ENCODE measurements at regions not wholly inside any gene's neighbourhood (a gene's known extent, or its start where the extent isn't known, plus 50 kb on each side); places are given as distances from the start of the nearest gene placed in this dataset.

DNA sequence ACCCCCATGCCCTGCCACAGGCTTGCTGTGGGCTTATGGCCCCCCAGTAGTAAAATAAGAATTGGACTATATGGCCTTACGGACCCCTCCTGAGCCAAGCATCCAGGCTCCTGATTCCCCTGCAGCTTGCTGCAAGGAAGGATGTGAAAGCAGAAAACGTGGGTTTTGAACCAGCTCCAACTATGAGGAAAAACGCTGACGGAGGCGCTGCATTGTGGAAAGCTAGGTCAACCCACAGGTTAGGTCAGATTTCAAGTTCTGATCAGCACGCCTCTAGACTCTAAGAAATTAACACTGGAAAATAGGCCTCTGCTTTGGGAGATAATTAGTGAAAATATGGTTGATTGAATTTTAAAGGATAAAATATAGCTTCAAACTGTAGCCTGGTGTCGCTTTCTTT is 195.4 kb upstream of the HES1 start:
- TF ChIP-seq CTCF (IDR thresholded peaks at IDR 0.05 in 2 of 3, conservative IDR thresholded peaks at IDR 0.05 in 1 of 3; ENCODE audit: borderline replicate concordance in 1 of 3, insufficient read depth in 1 of 3, low read depth in 2 of 3, low read length in 2 of 3) (no peak), EZH2phosphoT487 (IDR thresholded peaks at IDR 0.05; ENCODE audit: borderline replicate concordance) (no peak), POLR2A (IDR thresholded peaks at IDR 0.05; ENCODE audit: borderline replicate concordance, extremely low read depth, insufficient read depth, insufficient read length) (no peak)
- TF ChIP-seq, protein P1, sequence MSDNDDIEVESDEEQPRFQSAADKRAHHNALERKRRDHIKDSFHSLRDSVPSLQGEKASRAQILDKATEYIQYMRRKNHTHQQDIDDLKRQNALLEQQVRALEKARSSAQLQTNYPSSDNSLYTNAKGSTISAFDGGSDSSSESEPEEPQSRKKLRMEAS (IDR thresholded peaks at IDR 0.05): no peak
